GM12801 (cell line): ENCODE measurements at regions not wholly inside any gene's neighbourhood (a gene's known extent, or its start where the extent isn't known, plus 50 kb on each side); places are given as distances from the start of the nearest gene placed in this dataset.

Source experiments
- CTCF ChIP-seq: IDR thresholded peaks from one replicate; pipeline ENCODE4 v1.5.1; 2011; ENCODE audit warnings: control low read depth; ENCODE audit not compliant: insufficient read length; ENCODE audit errors: extremely low read depth

GRCh38 chr2:198351647-198352046 lies 547.3 kb downstream of the PLCL1 start:
- no peak for TF ChIP-seq CTCF

DNA sequence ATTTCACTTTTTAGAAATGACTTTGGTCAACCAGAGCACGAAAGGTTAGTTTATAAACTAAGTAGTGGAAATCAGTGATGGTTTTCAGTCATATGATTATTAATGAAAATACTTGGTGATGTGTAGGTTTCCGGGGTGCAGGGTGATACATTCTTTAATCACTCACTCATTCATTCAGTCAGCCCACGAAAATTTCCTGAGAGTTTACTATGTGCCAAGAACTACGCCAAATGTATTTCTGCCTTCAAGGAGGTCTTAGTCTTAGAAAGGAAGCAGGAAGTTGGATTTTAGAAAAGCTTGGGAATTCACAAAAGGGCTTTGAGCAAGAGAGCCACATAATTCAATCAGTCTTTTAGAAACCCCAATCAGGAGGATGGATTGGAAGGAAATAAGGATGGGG lies 543.6 kb downstream of the PLCL1 start:
- TF ChIP-seq CTCF = no peak

DNA sequence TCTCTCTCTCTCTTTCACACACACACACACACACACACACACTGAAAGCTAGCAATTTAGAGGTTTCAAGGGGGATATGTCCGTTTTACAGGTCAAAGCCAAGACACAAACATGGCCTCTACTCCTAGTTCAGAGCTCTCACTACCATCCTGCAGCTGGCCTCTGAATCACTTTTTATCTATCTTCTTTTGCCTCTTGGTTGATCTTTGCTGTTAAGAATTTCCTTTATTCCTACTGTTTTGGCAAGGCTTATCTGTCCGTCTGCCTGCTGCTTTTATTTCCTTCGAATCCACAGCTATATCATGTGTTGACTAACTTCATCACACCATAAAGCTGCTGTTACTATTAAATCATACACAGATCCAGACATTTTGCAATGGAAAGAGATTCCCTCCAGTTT lies 543.0 kb downstream of the PLCL1 start:
- no peak for TF ChIP-seq CTCF

GRCh38 chr2:198343471-198343870 lies 539.1 kb downstream of the PLCL1 start:
- no peak for TF ChIP-seq CTCF

DNA sequence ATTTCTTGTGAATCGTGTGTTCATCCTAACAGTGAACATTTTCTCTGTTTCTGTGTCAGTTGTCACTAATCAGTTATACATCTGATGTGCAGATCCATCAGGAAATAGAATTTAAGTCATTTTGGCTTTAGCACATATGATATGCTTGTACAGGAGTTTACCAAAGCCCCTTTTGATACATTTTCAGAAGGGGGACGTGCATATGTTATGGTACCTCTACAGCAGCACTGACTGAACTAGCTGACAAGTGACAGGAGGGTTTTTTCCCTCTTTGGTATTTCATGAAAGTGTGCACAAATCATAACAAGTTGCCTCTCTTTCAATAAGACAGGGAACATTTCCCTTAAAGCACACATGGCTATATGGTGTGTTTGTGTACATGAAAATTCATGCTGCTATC lies 536.5 kb downstream of the PLCL1 start:
- TF ChIP-seq CTCF = no peak

- TF ChIP-seq CTCF = no peak
Measured at GRCh38 chr2:198339116-198339515, 534.7 kb downstream of the PLCL1 start.

DNA sequence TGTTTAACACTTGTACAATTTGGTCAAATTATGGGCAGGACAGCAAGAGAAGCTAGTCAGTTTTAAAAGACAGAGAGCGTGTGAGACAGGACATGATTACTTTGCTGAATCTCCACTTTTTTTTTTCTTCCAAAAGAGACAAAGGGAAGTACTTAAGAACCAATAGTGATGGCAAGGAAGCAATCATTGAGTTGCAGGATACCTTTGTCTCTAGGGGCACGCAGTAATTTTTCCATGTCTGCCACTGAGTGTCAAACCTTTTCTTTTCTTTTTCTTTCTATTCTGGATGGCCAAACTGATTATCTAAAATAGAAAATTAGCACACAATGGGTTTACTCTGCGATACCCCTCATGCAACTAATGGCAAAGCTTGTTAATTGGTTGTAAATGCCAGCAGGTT lies 533.0 kb downstream of the PLCL1 start:
- TF ChIP-seq CTCF = no peak

GRCh38 chr2:198328454-198328853 lies 524.1 kb downstream of the PLCL1 start:
- TF ChIP-seq CTCF = no peak
